CD4-positive, alpha-beta T cell treated with Interleukin-2 at 100 ng/mL for 4 hours (primary cell): ENCODE measurements at regions not wholly inside any gene's neighbourhood (a gene's known extent, or its start where the extent isn't known, plus 50 kb on each side); places are given as distances from the start of the nearest gene placed in this dataset.

ENCODE experiments used
- DNase-seq: peaks from one replicate; pipeline ENCODE4 v3.0.0-alpha.2; 2020; ENCODE audit warnings: low spot score

DNA sequence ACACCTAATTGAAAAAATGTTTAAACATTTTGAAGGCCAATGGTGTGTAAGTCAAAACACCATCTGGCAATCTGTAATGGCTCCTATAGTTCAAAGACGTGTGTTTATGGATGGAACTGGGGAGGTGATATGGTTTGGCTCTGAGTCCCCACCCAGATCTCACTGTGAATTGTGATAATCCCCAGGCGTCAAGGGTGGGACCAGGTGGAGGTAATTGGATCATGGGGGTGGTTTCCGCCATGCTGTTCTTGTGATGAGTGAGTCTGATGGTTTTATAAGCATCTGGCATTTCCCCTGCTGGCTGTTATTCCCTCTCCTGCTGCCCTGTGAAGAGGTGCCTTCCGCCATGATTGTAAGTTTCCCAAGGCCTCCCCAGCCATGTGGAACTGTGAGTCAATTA is 52.2 kb downstream of the ADRA2C start:
- DNase-seq = no peak

GRCh38 chr4:3819210-3819919 is 53.2 kb downstream of the ADRA2C start:
- DNase-seq = no peak

- DNase-seq = no peak
These were observed 54.0 kb downstream of the ADRA2C start for GRCh38 chr4:3820016-3820805.

- DNase-seq = no peak
These were observed 54.8 kb downstream of the ADRA2C start for GRCh38 chr4:3820806-3821579.

- DNase-seq = no peak
These were observed 55.5 kb downstream of the ADRA2C start for GRCh38 chr4:3821580-3822229.

DNA sequence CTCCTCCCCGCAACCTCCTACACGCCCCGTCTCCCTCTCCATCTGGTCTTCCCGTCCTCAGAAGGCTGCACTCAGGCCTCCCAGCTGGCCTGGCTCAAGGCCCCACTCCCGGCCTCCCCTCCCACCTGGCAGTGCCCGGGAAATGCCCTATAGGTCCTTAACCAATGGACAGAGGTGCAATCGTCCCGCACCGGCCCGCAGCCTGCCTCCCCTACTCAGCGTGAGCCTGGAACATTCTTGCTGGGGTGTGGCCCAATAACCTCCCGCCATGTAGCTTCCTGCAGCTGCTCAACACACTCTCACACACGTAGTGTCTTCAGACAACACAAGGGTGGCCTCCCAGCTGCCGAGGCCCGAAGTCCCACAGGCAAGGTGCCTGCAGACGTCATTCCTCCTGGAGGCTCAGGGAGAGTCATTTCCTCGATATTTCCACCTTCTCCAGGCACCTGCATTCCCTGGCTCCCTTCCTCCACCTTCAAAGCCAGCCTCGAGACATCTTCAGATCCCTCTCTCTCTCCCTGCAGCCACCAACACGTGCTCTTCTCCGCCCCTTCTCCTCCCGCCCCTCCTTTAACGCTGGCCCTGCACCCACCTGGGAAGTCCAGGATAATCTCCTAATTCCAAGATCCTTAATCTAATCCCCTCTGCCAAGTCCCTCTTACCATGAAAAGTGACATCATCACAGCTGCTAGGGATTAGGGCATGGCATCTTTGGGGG is 56.2 kb downstream of the ADRA2C start:
- DNase-seq = no peak

DNA sequence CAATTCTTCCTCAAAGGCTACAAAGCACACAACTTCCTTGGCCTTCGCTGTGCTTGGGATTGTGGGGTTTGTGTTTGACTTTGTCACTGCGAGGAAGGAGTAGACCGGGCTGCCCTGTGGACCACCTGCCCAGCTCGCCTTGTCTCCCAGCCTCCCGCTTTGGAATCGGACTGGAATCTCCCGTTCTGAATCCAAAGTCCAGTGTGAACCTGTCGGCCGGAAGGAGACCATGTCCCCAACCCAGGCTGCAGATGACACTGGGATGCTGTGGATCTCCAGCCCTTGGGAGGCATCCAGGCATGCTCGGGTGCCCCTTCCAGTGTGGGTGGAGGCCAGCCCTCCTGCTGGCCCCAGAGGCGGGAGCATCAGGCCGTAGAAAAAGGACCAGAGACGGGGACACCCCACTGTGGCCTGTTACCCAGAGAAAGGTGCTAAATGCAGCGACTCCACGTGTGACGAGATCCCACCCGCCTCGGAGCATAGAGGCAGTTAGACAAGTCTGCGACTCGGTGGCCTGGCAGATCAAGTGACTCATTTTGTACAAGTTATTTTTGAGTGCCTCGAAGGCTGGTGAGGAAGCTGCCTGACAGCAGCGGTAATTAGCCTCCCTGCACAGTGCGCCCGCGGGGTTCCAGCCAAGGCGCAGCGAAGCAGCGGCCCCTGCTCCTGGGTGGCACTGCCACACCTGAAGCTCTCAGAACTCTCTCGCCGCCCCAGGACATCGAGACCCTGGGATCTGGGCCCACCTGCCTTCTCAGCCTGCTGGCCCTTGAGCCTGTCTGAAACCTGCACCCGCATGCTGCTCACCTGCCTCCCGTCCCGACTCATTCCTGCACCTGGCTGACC is 57.5 kb downstream of the ADRA2C start:
- no peak for DNase-seq

- no peak for DNase-seq
These were observed 58.5 kb downstream of the ADRA2C start for GRCh38 chr4:3824521-3825270.

DNA sequence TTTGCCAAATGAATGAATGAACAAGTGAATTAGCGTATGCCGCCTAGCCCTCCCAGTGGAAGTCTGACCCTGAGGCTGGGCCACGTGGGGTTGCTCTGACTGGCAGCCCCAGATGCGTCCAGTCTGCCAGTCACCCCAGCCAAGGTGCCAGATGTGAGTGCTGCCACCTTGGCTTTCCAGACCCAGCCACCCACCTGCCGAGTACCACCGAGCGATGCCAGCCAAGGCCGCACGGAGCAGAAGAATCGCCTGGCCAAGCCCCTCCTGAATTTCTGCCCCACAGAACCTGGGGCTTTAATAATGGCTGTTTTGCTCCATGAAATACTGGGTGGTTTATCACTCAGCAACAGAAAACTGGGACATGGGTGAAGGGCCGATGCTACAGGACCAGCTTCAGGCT is 59.3 kb downstream of the ADRA2C start:
- no peak for DNase-seq

DNA sequence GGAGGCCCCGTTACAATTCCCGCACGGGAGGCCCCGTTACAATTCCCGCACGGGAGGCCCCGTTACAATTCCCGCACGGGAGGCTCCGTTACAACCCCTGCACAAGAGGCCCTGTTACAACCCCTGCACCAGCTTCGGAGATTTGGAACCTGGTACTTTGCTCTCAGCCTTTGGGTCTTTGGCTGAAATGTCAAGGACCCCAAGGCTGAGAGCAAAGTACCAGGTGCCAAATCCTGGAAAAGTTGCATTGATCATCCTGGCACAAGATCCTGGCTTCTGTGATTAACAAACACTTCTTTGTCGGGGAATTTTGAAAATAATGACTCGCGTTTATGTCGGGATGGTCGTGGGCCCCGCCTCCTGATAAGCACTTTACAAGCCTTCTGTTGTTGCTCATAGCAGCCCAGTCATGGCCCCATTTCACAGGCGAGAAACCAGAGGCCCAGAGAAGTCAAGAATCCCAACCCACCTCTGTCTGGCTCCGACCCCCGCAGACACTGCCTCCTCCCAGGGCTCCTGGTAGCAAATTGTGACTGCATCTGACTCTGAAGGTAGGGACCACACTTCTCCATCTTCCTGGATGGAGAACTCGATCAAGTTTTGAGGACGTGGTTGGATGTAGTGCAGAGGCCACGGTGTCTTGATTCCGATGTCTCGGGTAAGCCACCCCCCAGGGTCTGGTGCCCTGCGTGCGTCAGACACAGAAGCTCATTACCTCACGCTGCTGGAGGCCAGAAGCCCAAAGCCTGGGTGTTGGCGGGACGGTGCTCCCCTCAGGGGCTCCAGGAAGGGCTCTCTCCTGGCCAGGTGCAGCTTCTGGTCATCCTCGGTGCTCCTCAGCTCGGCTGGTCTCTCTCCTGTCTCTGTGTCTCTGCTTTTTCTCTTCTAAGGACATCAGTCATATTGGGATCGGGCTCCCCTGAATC is 60.3 kb downstream of the ADRA2C start:
- DNase-seq = no peak

- no peak for DNase-seq
These were observed 61.7 kb downstream of the ADRA2C start for GRCh38 chr4:3827616-3828492.

DNA sequence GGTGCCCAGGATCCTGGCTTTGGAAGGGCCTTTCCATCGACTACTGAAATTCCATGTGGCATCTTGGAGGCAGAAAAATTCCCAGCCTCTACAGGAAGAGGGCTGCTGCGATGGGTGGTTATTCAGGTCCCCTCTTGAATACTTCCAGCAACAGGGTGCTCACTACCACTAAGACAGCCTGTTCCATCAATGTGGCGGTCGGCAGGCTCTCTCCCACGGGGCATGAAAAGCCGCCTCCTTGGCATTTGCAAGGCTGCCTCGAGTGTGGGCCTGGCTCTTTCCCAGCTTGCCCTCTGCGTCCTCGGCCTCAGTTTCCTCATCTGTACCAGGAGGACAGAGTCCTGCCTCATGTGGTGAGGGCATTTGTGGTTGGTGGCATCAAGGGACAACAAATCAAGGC is 62.4 kb downstream of the ADRA2C start:
- no peak for DNase-seq

DNA sequence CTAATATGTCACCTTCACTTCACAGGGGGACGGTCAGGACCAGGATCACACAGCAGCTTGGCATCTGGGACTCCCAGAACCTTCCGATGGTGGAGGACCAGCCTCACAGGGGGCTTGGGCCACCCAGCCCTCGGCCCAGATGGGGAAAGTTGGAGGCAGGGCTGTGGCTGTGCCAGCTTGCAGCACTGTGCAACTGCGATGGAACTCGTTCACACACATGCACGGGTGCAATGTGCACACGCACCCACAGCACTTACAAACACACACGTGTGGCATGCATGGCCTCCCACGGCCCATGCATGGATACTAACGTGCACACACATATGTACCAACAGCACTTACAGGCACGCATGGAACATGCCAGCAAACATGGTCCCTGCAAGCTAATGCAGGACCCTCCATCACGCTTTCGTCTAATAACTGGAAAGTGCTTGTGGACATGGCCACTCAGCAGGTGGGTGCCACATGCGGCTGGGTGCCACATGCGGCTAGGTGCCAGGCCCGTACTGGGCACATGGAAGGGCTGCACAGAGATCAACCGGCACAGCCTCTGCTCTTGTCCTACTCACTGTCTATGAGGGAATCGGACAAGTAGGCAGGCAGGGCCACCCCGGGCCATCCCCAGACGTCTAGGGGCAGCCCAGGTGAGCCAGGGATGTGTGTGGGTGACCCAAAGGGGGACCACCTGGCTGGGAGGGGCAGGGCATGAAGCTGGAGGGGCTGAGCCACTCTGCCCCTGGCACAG is 63.2 kb downstream of the ADRA2C start:
- no peak for DNase-seq

GRCh38 chr4:3829956-3830773 is 64.0 kb downstream of the ADRA2C start:
- no peak for DNase-seq

- DNase-seq = no peak
These were observed 64.8 kb downstream of the ADRA2C start for GRCh38 chr4:3830774-3831528.
